ENCODE measurements at regions not wholly inside any gene's neighbourhood (a gene's known extent, or its start where the extent isn't known, plus 50 kb on each side); places are given as distances from the start of the nearest gene placed in this dataset.

DNA sequence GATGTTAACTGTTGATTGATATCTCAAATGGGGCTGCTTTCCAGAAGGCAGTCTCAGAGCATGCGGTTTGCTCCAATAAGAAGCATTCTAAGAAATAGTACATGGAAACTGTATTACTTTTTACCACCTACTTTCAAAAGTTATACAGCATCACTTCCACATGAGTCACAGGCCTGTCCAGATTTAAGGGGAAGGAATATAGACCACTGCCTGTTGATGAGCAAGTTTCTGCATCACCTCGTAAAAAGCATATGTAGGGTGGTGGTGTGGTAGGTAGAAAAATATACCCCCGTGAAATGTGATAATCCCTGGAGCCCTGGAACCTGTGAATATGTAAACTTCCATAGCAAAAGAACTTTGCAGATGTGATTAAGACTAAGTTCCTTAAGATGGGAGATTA lies 816.6 kb upstream of the CDH6 start:
- no peaks in the 10 kb centered on the region for H3K27me3 Mint-ChIP-seq (ENCODE audit: low read depth)
- H4K20me1 ChIP-seq (ENCODE audit: control insufficient read depth, insufficient read depth, insufficient read length): no peaks in the 10 kb centered on the region
- H2BK12ac ChIP-seq (ENCODE audit: insufficient read length, low read depth, low read length): no peak overlapping the region
- no peaks in the 10 kb centered on the region for H3K79me1 ChIP-seq (ENCODE audit: insufficient read depth, low read depth, low read length, poor library complexity, severe bottlenecking)
- H3K27me3 ChIP-seq (ENCODE audit: insufficient read depth, low read length): no peaks in the 10 kb centered on the region
- no CpG with 5 or more reads among the region's 3 CpGs for WGBS (ENCODE audit: extremely low coverage, insufficient read length, low lambda C conversion rate)
- no peak overlapping the region for H3K4me2 ChIP-seq (ENCODE audit: insufficient read depth, insufficient read length, low read length)
- DNase-seq: no peak
- H3K36me3 Mint-ChIP-seq (ENCODE audit: insufficient read depth in 1 of 3, low read depth in 3 of 3): no peaks in the 10 kb centered on the region
- no peak overlapping the region for H3K4ac ChIP-seq (ENCODE audit: low read depth, low read length)
- H3K4me1 Mint-ChIP-seq: peaks cover 5 to 8% of the 10 kb centered on the region in 2 experiments; a peak in 2 of 4 replicates
- H4K91ac ChIP-seq (ENCODE audit: insufficient read length, low read depth, low read length): no peak overlapping the region
- no peak overlapping the region for H3K4me3 Mint-ChIP-seq
- H3K27ac Mint-ChIP-seq: no peak overlapping the region
- H2AK5ac ChIP-seq (ENCODE audit: insufficient read length, low read length): no peak overlapping the region
- no peak overlapping the region for H3K23ac ChIP-seq (ENCODE audit: insufficient read length, low read depth, low read length)
- no peak overlapping the region for H3K18ac ChIP-seq (ENCODE audit: insufficient read length, low read depth, low read length)
- H4K8ac ChIP-seq (replicated peaks; ENCODE audit: insufficient read length, low read depth, low read length): no peak overlapping the region
- no peak overlapping the region for H3T11ph ChIP-seq (ENCODE audit: low read length)
- H3K79me2 ChIP-seq (ENCODE audit: insufficient read depth, low read length): no peaks in the 10 kb centered on the region
- no peaks in the 10 kb centered on the region for H3K4me1 ChIP-seq (ENCODE audit: insufficient read depth, low read length)
- no peak overlapping the region for H3K9ac ChIP-seq (ENCODE audit: extremely low read depth, insufficient read length, low read length)
- H3K27ac ChIP-seq (ENCODE audit: insufficient read length, low read depth, low read length): no peak overlapping the region
- no peak overlapping the region for H3K56ac ChIP-seq (ENCODE audit: insufficient read length, low read depth, low read length)
- no peak overlapping the region for H2BK15ac ChIP-seq (ENCODE audit: low read depth, low read length)
- no peaks in the 10 kb centered on the region for H3K23me2 ChIP-seq (ENCODE audit: insufficient read length, low read depth, low read length, poor library complexity, severe bottlenecking)
- H2BK120ac ChIP-seq (ENCODE audit: low read depth, low read length, poor library complexity, severe bottlenecking): no peak overlapping the region
- H3K14ac ChIP-seq (ENCODE audit: insufficient read depth, low read length): no peak overlapping the region
- H3K9me3 ChIP-seq (ENCODE audit: control insufficient read depth, low read depth, low read length): no peaks in the 10 kb centered on the region
- H4K5ac ChIP-seq (ENCODE audit: insufficient read length, low read depth, low read length): no peak overlapping the region
- no peaks in the 10 kb centered on the region for H3K9me3 Mint-ChIP-seq
- TF ChIP-seq, protein P1, sequence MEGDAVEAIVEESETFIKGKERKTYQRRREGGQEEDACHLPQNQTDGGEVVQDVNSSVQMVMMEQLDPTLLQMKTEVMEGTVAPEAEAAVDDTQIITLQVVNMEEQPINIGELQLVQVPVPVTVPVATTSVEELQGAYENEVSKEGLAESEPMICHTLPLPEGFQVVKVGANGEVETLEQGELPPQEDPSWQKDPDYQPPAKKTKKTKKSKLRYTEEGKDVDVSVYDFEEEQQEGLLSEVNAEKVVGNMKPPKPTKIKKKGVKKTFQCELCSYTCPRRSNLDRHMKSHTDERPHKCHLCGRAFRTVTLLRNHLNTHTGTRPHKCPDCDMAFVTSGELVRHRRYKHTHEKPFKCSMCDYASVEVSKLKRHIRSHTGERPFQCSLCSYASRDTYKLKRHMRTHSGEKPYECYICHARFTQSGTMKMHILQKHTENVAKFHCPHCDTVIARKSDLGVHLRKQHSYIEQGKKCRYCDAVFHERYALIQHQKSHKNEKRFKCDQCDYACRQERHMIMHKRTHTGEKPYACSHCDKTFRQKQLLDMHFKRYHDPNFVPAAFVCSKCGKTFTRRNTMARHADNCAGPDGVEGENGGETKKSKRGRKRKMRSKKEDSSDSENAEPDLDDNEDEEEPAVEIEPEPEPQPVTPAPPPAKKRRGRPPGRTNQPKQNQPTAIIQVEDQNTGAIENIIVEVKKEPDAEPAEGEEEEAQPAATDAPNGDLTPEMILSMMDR (conservative IDR thresholded peaks at IDR 0.05): no peak
- no peak overlapping the region for H2BK5ac ChIP-seq (ENCODE audit: insufficient read length, low read length)
- no peak overlapping the region for H2AFZ ChIP-seq (ENCODE audit: low read length)
- no peak overlapping the region for H2BK20ac ChIP-seq (ENCODE audit: low read depth, low read length, poor library complexity, severe bottlenecking)

Data from H9 (cell line).